Astrocyte (in vitro differentiated cells and primary cell): ENCODE measurements at regions not wholly inside any gene's neighbourhood (a gene's known extent, or its start where the extent isn't known, plus 50 kb on each side); places are given as distances from the start of the nearest gene placed in this dataset.

ENCODE experiments used
- EZH2 ChIP-seq: IDR thresholded peaks from 2 replicates; pipeline ENCODE4 v1.6.1; 2012; ENCODE audit warnings: mild to moderate bottlenecking, low read length, inconsistent platforms; ENCODE audit not compliant: insufficient read depth
- TF ChIP-seq, protein P1 (sequence below): IDR thresholded peaks from 2 replicates; pipeline ENCODE4 v1.5.1; 2011; ENCODE audit warnings: low read depth, mild to moderate bottlenecking, inconsistent platforms, low read length, moderate library complexity; ENCODE audit not compliant: insufficient read depth

DNA sequence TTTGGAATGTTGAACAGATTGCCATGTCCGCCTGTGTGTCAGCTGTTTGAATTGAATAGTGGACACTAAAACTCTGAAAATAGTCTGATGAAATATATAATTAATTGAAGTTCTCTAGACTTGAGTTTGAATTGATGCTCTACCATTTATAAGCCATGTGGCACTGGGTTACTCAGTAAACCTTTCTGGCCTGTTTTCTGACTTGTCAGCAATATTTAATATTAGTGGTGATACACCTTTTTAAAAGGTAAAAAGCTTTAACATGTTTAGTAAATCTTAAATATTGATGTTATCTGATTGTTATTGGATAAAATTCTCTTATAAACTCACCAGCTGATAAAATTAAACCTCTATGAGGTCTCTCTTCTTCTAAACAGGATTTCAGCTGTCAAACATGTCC, 695.4 kb upstream of the HS3ST1 start:
- TF ChIP-seq, protein P1, sequence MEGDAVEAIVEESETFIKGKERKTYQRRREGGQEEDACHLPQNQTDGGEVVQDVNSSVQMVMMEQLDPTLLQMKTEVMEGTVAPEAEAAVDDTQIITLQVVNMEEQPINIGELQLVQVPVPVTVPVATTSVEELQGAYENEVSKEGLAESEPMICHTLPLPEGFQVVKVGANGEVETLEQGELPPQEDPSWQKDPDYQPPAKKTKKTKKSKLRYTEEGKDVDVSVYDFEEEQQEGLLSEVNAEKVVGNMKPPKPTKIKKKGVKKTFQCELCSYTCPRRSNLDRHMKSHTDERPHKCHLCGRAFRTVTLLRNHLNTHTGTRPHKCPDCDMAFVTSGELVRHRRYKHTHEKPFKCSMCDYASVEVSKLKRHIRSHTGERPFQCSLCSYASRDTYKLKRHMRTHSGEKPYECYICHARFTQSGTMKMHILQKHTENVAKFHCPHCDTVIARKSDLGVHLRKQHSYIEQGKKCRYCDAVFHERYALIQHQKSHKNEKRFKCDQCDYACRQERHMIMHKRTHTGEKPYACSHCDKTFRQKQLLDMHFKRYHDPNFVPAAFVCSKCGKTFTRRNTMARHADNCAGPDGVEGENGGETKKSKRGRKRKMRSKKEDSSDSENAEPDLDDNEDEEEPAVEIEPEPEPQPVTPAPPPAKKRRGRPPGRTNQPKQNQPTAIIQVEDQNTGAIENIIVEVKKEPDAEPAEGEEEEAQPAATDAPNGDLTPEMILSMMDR: no peak
- TF ChIP-seq EZH2: no peak
